ENCODE measurements at regions not wholly inside any gene's neighbourhood (a gene's known extent, or its start where the extent isn't known, plus 50 kb on each side); places are given as distances from the start of the nearest gene placed in this dataset.

- no peak for TF ChIP-seq CTCF (IDR thresholded peaks at IDR 0.05)
- no peak for TF ChIP-seq POLR2A (IDR thresholded peaks at IDR 0.05)
Observed at GRCh38 chr13:40344270-40345148, 321.9 kb downstream of the FOXO1 start.
